Stimulated activated CD4-positive, alpha-beta T cell treated with anti-CD3 and anti-CD28 coated beads, Interleukin-1b, Interleukin-23, amount 100 ng/mL, for 48 hours (primary cell): ENCODE measurements at regions not wholly inside any gene's neighbourhood (a gene's known extent, or its start where the extent isn't known, plus 50 kb on each side); places are given as distances from the start of the nearest gene placed in this dataset.

Source experiments
- DNase-seq: peaks from one replicate; pipeline ENCODE4 v3.0.0-alpha.2; 2020

DNA sequence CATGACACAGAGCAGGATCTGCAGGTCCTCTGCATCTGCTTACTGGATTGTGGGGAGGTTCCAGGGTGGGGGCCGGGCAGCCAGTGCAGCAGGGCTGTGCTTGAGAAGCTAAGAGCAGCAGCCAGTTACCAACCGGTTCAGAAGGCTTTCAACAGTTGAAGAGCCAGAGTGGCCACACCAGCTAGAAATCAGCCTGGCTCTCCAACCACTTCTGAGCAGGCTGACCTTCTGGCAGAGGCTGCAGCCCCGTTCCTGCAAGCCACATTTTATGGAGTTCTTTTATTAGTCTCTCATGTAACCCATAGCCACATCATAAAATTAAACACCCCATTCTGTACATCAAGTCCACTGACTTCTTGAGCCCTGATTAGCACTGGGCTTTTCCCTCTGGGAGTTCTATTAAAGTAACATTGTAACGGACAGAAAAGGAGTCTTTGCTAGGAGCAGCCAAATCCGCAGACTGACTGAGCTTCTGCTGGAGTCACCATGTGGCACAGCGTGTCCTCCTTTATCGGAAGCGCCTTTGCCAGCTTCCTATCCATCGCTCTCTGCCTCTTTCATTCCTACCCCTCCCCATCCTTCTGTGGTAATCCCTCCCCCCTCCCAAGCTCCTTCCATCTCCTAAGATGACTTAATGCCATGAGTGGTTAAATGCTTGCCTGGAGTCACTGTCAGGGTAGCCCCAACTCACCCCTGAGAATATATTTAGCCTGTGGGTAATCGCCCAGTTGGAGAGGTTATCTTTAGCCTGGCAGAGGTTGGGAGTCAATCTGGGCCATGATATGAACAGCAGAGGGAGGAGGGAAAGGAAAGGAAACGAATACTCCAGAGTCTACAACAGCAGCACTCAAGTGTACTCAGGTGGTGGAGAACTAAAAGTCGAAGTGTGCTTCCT lies 138.5 kb upstream of the HES1 start:
- no peak for DNase-seq

DNA sequence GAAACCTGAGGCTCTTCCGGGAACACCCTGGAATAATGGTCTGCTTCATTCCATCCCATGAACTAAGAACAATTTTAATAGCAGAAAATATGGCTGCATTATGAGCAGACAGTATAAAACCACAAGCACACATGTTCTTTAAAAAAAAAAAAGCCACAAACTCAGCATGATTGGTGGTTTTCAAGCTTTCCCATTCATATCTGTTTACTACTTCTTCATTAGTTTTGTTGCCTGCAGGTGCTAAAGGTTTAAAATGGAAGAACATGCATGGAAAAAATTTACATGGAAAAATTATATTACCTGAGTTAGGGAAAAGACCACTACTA lies 137.9 kb upstream of the HES1 start:
- DNase-seq = no peak

- no peak for DNase-seq
Observed at GRCh38 chr3:193998628-193999195, 137.2 kb upstream of the HES1 start.

- no peak for DNase-seq
Observed at GRCh38 chr3:194000100-194000499, 135.8 kb upstream of the HES1 start.

DNA sequence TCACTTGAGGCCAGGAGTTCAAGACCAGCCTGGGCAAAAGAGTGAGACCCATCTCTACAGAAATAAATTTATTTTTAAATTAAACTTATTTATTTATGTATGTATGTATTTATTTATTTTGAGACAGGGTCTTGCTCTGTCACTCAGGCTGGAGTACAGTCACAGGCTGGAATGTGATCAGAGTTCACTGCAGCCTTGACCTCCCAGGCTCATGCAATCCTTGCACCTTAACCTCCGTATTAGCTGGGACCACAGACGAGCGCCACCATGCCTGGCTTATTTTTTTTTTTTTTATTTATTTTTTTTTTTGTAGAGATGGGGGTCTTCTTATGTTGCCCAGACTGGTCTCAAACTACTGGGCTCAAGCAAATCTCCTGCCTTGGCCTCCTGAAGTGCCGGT lies 135.2 kb upstream of the HES1 start:
- DNase-seq = no peak

DNA sequence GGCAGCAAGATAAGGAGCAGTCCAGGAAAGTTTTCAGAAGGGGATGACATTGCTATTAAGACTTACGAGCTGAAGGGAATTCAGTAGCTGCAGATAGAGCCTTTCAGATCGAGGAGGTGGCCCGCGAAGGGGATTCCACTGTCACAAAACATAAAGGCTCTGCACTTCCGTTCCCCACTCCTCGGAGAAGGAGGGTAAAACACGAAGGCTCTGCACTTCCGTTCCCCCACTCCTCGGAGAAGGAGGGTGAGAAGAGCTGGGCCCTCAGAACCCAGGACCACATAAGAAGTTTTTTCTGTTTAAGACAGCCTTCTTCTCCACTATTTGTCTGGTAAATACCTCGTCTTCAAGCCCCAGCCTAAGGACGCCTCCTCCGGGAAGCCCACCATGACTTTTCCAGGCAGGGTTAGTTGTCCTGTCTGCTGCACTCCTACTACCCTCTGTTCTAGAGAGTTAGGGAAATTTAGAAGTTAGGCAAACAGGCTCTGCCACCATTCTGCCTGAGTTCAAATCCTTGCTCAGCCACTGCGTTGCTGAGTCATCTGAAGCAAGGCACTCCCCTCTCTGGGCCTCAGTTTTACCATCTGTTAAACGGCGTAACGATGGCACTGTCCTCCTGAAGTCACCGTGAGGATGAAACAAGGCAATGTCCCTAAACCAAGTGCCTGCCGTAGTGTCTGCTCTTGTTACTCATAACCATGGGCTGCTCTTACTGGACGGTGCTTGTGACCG lies 134.1 kb upstream of the HES1 start:
- no peak for DNase-seq

DNA sequence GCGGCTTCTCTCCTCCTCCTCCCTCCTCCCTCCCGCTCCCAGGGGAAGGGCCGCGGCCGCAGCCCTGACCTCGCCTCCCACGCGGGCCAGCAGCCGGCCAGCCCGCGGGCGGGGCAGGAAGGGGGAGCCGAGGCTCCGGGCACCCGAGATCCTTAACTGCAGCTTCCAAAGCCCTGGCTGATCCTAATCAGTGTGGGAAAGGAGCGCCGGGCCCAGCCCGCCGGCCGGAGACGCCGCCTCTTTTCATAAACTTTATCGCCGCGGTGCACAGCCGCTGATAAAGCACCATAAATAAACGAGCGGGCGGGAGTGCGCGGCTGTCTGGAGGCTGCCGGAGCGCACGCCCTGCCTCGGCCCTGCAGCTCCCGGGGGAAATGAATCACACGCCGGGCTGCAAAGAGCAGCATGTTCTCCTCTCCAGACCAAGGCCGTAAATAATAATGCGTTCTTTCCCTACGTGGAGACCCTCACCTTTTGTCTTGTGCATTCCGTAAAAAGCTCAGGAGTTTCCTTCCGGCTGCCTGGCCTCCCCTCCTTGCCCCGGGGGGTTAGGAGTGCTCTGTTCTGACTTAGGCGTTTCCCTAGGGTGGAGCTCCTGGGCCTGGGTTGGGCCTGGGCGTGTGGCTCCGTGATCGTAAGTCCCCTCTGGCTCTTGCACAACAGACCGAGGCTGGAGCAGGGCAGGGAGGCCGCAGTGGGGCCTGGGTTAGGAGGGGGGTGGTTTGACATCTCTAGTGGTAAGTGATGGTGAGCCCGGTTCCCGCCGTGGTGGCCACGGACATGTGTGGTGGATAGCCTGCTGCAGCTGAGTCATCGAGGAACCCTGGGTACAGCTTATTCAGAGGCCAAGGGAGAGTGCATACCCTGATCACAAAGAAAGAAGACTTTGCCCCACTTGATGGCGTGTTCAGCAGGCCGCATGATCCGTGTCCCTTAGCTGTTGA lies 132.6 kb upstream of the HES1 start:
- DNase-seq = peak; percentile 42

DNA sequence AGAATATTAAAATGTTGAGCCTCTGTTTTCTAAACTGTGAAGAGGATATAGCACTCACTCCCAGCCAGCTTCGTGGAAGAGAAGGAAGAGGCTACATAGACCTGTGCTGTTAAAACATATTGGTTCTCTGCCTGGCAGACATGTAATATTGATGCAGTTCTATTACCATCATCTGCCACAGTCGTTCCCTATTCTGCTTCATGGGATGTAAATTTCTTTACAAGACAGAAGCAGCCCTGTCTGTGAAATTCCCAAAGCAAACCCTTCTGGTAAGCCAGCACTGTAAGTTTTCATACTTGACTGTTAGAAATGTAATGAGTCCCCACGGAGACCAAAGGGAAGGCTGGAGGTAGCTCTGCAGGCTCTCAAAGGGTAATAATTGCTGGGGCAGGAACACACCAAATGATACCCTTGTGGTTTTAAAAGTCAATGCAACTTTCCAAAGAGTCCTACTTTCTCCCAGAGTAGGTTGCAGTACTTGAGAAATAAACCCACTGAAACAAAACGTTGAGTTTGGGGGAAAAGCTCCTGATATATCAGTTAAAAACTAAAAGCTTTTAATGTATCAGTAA lies 129.9 kb upstream of the HES1 start:
- DNase-seq = no peak

DNA sequence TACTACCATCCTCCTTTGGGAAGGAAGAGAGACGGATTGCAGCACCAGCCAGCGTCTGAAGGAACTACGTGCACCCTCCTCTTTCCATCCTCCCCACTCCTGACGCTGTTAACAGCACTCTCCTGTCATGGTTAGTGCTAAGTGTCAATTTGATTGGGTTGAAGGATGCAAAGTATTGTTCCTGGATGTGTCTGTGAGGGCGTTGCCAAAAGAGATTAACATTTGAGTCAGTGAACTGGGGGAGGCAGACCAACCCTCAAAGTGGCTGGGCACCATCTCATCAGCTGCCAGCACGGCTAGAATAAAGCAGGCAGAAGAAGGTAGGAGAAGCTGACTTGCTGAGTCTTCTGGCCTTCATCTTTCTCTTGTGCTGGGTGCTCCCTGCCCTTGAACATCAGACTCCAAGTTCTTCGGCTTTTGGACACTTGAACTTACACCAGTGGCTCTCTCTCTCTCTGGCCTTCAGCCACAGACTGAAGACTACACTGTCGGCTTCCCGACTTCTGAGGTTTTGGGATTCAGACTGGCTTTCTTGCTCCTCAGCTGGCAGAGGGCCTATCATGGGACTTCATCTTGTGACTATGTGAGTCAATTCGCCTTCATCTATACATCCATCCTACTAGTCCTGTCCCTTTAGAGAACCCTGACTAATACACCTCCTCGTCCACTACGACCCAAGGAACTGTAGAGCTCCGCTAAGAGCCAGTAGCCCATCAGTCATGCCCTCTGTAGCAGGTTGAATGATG lies 128.2 kb upstream of the HES1 start:
- DNase-seq = no peak

- no peak for DNase-seq
Observed at GRCh38 chr3:194009019-194009418, 126.9 kb upstream of the HES1 start.

- no peak for DNase-seq
Observed at GRCh38 chr3:194009892-194010533, 125.9 kb upstream of the HES1 start.

DNA sequence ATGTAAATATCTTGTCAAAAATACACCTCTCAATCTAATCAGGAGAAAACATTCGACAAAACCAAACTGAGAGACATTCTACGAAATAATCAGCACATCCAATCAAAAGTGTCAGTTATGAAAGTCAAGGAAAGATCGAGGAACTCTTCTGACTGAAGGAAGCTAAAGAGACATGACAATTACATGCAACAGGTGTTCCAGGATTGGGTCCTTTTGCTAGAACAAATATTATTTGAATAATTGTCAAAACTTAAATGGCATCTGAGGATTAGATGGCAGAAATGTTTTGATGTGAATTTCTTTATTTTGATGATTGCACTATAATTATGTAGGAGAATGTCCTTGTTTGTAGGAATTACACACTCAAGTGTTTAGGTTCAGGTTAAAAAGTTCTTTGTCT lies 124.1 kb upstream of the HES1 start:
- no peak for DNase-seq

DNA sequence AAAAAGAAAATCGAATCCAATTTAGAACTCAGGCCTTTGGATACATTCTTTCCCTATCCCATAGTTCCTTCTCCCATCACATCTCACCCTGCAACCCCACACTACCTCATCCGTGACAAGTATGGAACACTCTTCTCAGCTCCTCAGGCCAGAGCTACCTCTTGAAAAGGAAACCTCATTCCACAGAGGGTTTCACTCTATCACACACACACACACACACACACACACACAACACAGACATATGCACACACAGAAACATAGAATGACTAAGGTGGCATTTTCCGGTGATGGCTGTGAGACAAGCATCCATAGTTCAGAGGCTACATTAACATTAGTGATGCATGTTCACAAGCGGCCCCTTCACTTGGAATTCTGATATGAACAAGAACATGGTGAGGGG lies 122.0 kb upstream of the HES1 start:
- DNase-seq = no peak

DNA sequence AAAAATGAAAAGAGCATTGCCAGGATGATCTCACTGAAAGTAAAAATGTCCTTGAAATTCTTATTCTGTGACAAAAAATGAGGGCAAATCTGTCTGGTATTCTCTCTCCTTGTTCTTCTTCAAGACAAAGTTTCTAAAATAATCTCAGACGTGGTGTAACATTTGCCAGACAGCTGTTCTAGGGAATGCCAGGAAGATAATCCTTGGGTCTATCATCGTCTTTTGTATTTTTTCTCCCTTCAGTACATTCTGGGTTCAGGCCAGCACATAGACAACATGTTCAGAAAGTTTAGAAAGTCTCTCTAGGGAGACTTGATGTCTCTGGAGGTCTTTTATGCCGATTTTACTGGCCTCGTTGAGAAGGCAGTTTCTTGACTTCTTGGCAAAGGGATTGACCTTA lies 121.2 kb upstream of the HES1 start:
- DNase-seq = no peak

GRCh38 chr3:194019398-194020165 lies 116.4 kb upstream of the HES1 start:
- DNase-seq = no peak

DNA sequence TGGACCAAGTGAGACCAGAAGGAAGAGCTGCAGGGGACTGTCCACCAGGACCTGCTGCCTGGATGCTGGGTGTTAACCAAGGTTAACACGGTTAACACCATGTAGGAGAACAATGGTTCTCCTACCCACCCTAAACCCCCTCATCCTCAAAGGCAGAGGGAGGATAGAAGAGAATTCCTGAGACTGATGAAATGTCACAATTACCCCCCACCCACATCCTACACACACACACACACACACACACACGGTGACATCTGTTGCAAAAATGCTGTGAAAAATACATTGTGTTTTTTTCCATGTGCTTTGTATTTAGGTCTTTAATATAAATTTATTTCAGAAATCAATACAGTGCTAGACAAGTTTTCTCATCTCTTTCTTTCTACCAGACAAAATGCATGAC lies 113.9 kb upstream of the HES1 start:
- DNase-seq = no peak

GRCh38 chr3:194022816-194023215 lies 113.1 kb upstream of the HES1 start:
- no peak for DNase-seq

GRCh38 chr3:194023501-194024280 lies 112.3 kb upstream of the HES1 start:
- no peak for DNase-seq

DNA sequence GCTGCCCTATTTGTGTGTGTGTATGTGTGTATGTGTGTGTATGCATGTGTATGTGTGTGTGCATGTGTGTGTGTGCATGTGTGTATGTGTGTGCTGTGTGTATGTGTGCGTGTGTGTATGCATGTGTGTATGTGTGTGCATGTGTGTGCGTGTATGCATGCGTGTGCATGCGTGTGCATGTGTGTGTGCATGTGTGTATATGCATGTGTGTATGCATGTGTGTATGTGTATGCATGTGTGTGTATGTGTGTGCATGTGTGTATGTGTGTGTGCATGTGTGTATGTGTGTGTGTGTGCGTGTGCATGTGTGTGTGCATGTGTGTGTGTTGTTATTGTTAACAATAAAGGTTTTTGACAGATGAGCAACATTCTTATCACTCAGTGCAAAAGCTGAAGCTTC lies 110.8 kb upstream of the HES1 start:
- no peak for DNase-seq

DNA sequence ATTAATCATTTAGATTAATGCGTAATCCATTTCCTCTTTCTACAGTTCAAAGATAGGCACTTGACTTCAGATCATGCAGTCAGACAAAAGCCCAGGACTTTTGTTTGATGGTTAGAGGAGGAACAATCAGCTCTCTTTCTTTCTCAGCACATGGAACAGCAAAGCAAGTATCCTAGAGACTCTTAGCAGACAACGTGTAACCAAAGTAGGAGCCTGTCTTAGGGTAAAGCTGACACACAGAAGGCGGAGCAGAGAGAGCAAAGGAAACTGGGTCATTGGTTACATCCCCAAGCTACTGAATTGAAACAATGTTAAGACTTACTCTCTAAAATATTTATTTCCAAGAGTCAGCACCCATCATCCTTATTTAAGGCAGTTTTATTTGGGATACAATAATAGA lies 110.0 kb upstream of the HES1 start:
- DNase-seq = no peak
